SK-N-SH treated with all-trans-retinoic acid at 6 μM for 48 hours (cell line): ENCODE measurements at regions not wholly inside any gene's neighbourhood (a gene's known extent, or its start where the extent isn't known, plus 50 kb on each side); places are given as distances from the start of the nearest gene placed in this dataset.
"Not testable (repeated sequence)": the region's sequence is repeated elsewhere in the genome, so short reads cannot be mapped to it uniquely, and the experiment has no call there.

Experiments used
- ATAC-seq: fragments of 200-7000 bp; cut with Tn5 transposase; 3 replicates; pipeline ENCODE4 v1.9.1; 2020; ENCODE audit warnings: mild to moderate bottlenecking, moderate library complexity
- ARNTL ChIP-seq: fragments of 450-650 bp; formaldehyde crosslinking; IDR thresholded peaks from 2 replicates; pipeline ENCODE4 v1.5.0; 2020; ENCODE audit warnings: low read depth, mild to moderate bottlenecking, moderate library complexity, borderline replicate concordance
- BACH2 ChIP-seq: fragments of 250-450 bp; sonication (Bioruptor Pico); IDR thresholded peaks from 2 replicates; pipeline ENCODE4 v1.9.0; 2021; ENCODE audit warnings: mild to moderate bottlenecking, borderline replicate concordance
- CREB5 ChIP-seq: fragments of 250-450 bp; sonication (Bioruptor Pico); IDR thresholded peaks from 2 replicates; pipeline ENCODE4 v1.5.1; 2020; ENCODE audit warnings: low read depth, mild to moderate bottlenecking, moderate library complexity
- CSRNP3 ChIP-seq: fragments of 250-450 bp; sonication (Bioruptor Pico); IDR thresholded peaks from 2 replicates; pipeline ENCODE4 v1.5.1; 2021; ENCODE audit warnings: mild to moderate bottlenecking, moderate library complexity
- ESRRG ChIP-seq: fragments of 250-450 bp; sonication (Bioruptor Pico); IDR thresholded peaks from 2 replicates; pipeline ENCODE4 v1.6.1; 2021; ENCODE audit warnings: mild to moderate bottlenecking
- GLIS3 ChIP-seq: fragments of 250-450 bp; sonication (Bioruptor Pico); IDR thresholded peaks from 2 replicates; pipeline ENCODE4 v1.5.0; 2020; ENCODE audit warnings: mild to moderate bottlenecking, moderate library complexity
- ISL1 ChIP-seq: fragments of 250-450 bp; sonication (Bioruptor Pico); IDR thresholded peaks from 2 replicates; pipeline ENCODE4 v2.1.2; 2022; ENCODE audit warnings: mild to moderate bottlenecking, moderate library complexity
- OSR1 ChIP-seq: fragments of 250-450 bp; sonication (Bioruptor Pico); IDR thresholded peaks from 2 replicates; pipeline ENCODE4 v1.8.0; 2022; ENCODE audit warnings: moderate library complexity, mild to moderate bottlenecking, inconsistent platforms
- PATZ1 ChIP-seq: fragments of 250-450 bp; sonication (Bioruptor Pico); IDR thresholded peaks from 2 replicates; pipeline ENCODE4 v1.8.0; 2020; ENCODE audit warnings: mild to moderate bottlenecking, moderate library complexity, borderline replicate concordance
- POU6F1 ChIP-seq: fragments of 250-450 bp; sonication (Bioruptor Pico); IDR thresholded peaks from 2 replicates; pipeline ENCODE4 v1.8.0; 2021; ENCODE audit warnings: low read depth, mild to moderate bottlenecking, moderate library complexity, borderline replicate concordance
- PPARA ChIP-seq: fragments of 250-450 bp; sonication (Bioruptor Pico); IDR thresholded peaks from 2 replicates; pipeline ENCODE4 v1.5.0; 2020; ENCODE audit warnings: mild to moderate bottlenecking, borderline replicate concordance
- RARB ChIP-seq: fragments of 250-450 bp; sonication (Bioruptor Pico); IDR thresholded peaks from 2 replicates; pipeline ENCODE4 v1.8.0; 2021; ENCODE audit warnings: mild to moderate bottlenecking, moderate library complexity
- SNAI2 ChIP-seq: fragments of 250-450 bp; sonication (Bioruptor Pico); IDR thresholded peaks from 2 replicates; pipeline ENCODE4 v1.5.0; 2020; ENCODE audit warnings: mild to moderate bottlenecking, moderate library complexity
- TCF4 ChIP-seq: fragments of 250-450 bp; sonication (Bioruptor Pico); IDR thresholded peaks from 2 replicates; pipeline ENCODE4 v1.8.0; 2021; ENCODE audit warnings: mild to moderate bottlenecking, moderate library complexity, borderline replicate concordance
- TOX ChIP-seq: fragments of 250-450 bp; sonication (Bioruptor Pico); IDR thresholded peaks from 2 replicates; pipeline ENCODE4 v1.8.0; 2021; ENCODE audit warnings: mild to moderate bottlenecking, moderate library complexity, borderline replicate concordance
- TSHZ2 ChIP-seq: fragments of 250-450 bp; sonication (Bioruptor Pico); IDR thresholded peaks from 2 replicates; pipeline ENCODE4 v1.5.0; 2020; ENCODE audit warnings: mild to moderate bottlenecking, moderate library complexity
- ZFP3 ChIP-seq: fragments of 250-450 bp; sonication (Bioruptor Pico); IDR thresholded peaks from 2 replicates; pipeline ENCODE4 v1.5.0; 2020; ENCODE audit warnings: mild to moderate bottlenecking, moderate library complexity
- ZFP30 ChIP-seq: fragments of 450-650 bp; formaldehyde crosslinking; IDR thresholded peaks from 2 replicates; pipeline ENCODE4 v1.5.0; 2022; ENCODE audit warnings: mild to moderate bottlenecking, moderate library complexity
- ZNF565 ChIP-seq: fragments of 450-650 bp; formaldehyde crosslinking; conservative IDR thresholded peaks from 2 replicates; pipeline ENCODE4 v1.5.0; 2020; ENCODE audit warnings: low read depth, mild to moderate bottlenecking, moderate library complexity
- ZNF70 ChIP-seq: fragments of 450-650 bp; formaldehyde crosslinking; IDR thresholded peaks from 2 replicates; pipeline ENCODE4 v1.5.0; 2020; ENCODE audit warnings: mild to moderate bottlenecking, moderate library complexity
- ZNF8 ChIP-seq: fragments of 450-650 bp; formaldehyde crosslinking; IDR thresholded peaks from 2 replicates; pipeline ENCODE4 v1.5.0; 2020; ENCODE audit warnings: mild to moderate bottlenecking, moderate library complexity

- TF ChIP-seq ZNF70 (CRISPR knock-in tag) (no peak), TCF4 (CRISPR knock-in tag) (no peak)
- ATAC-seq: no peak
Observed at GRCh38 chr2:223182356-223182755, 130.4 kb downstream of the KCNE4 start.

GRCh38 chr2:223185638-223186037 is 133.6 kb downstream of the KCNE4 start:
- TF ChIP-seq GLIS3 (no peak), CSRNP3 (CRISPR knock-in tag) (no peak), RARB (no peak), TOX (CRISPR knock-in tag) (no peak), ARNTL (CRISPR knock-in tag) (no peak), ZNF8 (no peak), PATZ1 (CRISPR knock-in tag) (no peak), TCF4 (CRISPR knock-in tag) (no peak), POU6F1 (CRISPR knock-in tag) (no peak), ESRRG (no peak), OSR1 (CRISPR knock-in tag) (no peak), PPARA (CRISPR knock-in tag) (no peak), ZNF70 (CRISPR knock-in tag) (no peak), BACH2 (no peak), ZFP3 (CRISPR knock-in tag) (no peak), CREB5 (CRISPR knock-in tag) (no peak), SNAI2 (CRISPR knock-in tag) (no peak), ZFP30 (no peak)
- no peak for ATAC-seq

GRCh38 chr2:223187256-223187655 is 135.3 kb downstream of the KCNE4 start:
- no peak for ATAC-seq

GRCh38 chr2:223190561-223191206 is 138.7 kb downstream of the KCNE4 start:
- ATAC-seq: not testable (repeated sequence)

More at GRCh38 chr2:223187256-223187655, 135.3 kb downstream of the KCNE4 start:
- TF ChIP-seq ISL1 (CRISPR knock-in tag): no peak
- TF ChIP-seq POU6F1 (CRISPR knock-in tag): no peak
- no peak for TF ChIP-seq TSHZ2
- TF ChIP-seq ZNF70 (CRISPR knock-in tag): no peak
- no peak for TF ChIP-seq ESRRG
- TF ChIP-seq ZNF8: no peak
- TF ChIP-seq ZNF565 (CRISPR knock-in tag): no peak
- TF ChIP-seq GLIS3: no peak
- TF ChIP-seq ARNTL (CRISPR knock-in tag): no peak
- TF ChIP-seq RARB: no peak
